Pancreas (tissue), 10 donors: ENCODE measurements at regions not wholly inside any gene's neighbourhood (a gene's known extent, or its start where the extent isn't known, plus 50 kb on each side); places are given as distances from the start of the nearest gene placed in this dataset.
A peak's percentile ranks its signal among the peaks of the same experiment; 100 is the strongest.

ENCODE experiments used
- ATAC-seq, 4 donors: fragments of 200-7000 bp; cut with Tn5 transposase; one replicate each; pipeline versions ENCODE4 v1.8.0 to v1.9.1; 2020; ENCODE audit warnings: mild to moderate bottlenecking in 4 of 4, moderate library complexity in 4 of 4
- DNase-seq, 6 donors: peaks; one replicate each; pipeline ENCODE4 v3.0.0-alpha.2; 2020
- FAIRE-seq: peaks from 2 replicates; lab custom pipeline; 2012; peaks lifted over from hg19 to GRCh38; lab: Jason Lieb, UNC
- H3K27ac ChIP-seq, 4 donors: fragments of 200-600 bp; sonication (generic); 1 replicate in 3 of 4; 2 replicates in 1 of 4; pipeline versions ENCODE4 v1.5.0 to v1.8.0; 2020
- H3K27me3 ChIP-seq, 4 donors: fragments of 200-600 bp; one replicate each; pipeline ENCODE4 v1.8.0; 2021
- H3K36me3 ChIP-seq, 3 donors: fragments of 200-600 bp; sonication (generic) in 1 of 3; one replicate each; pipeline versions ENCODE4 v1.5.0 to v1.8.0; 2020 to 2021
- H3K4me1 ChIP-seq, 3 donors: fragments of 200-600 bp; one replicate each; pipeline ENCODE4 v1.8.0; 2021
- H3K4me3 ChIP-seq, 4 donors: fragments of 200-600 bp; sonication (generic) in 2 of 4; one replicate each; pipeline versions ENCODE4 v1.5.0 to v1.8.0; 2020 to 2021
- H3K9me3 ChIP-seq, 4 donors: fragments of 200-600 bp; one replicate each; pipeline ENCODE4 v1.8.0; 2021
- CTCF ChIP-seq, 4 donors: fragments of 200-600 bp; sonication (generic) in 3 of 4; IDR thresholded peaks; one replicate each; pipeline versions ENCODE4 v1.5.0 to v1.8.0; 2021; ENCODE audit warnings: antibody characterized with exemption in 4 of 4
- WGBS, 2 donors: extraction: QIAGEN DNeasy Blood & Tissue Kit; methylation state at CpG; one replicate each; pipeline ENCODE4 v1.1.7; 2013; 5-methylcytosine and 5-hydroxymethylcytosine counted together
- intact Hi-C, 3 donors: fragments of 100-400 bp; cut with DNase I; formaldehyde crosslinking; loops; one replicate each; pipeline versions ENCODE4 v1.11.1 to v1.14.2; 2022
- donor health status: healthy with polysubstance abuse.
- donor health status: DM: no; HTN: no; CAD: no; lungs with moderate emphysema.
- donor health status: DM: no; HTN: no; CAD: no.
- donor health status: control.
- donor health status: control.
- donor health status: Bipolar disorder and iron deficiency.
- donor health status: DM: yes; HTN: yes; CAD: no.
- donor health status: DM: no; HTN: no; CAD: no.
- donor health status: DM: no; HTN: no; CAD: no.
- donor health status: DM: yes; HTN: yes; CAD: no.

- WGBS, 2 donors = 59 to 70% methylated on average over 6 of the region's 6 CpGs
- TF ChIP-seq CTCF (IDR thresholded peaks at IDR 0.05) = no peak
- Histone ChIP-seq H3K27ac (no peak overlapping the region), H3K36me3 (no peaks in the 10 kb centered on the region), H3K9me3 (no peaks in the 10 kb centered on the region), H3K4me1 (no peaks in the 10 kb centered on the region), H3K27me3 (peaks cover 0 to 5% (median 0%) of the 10 kb centered on the region in 4 donors), H3K4me3 (no peak overlapping the region)
- ATAC-seq (no peak), DNase-seq (no peak), FAIRE-seq (no peak)
- intact Hi-C loops = no loop called here
Measured at GRCh38 chr10:112059220-112059619, 124.3 kb downstream of the GPAM start.

DNA sequence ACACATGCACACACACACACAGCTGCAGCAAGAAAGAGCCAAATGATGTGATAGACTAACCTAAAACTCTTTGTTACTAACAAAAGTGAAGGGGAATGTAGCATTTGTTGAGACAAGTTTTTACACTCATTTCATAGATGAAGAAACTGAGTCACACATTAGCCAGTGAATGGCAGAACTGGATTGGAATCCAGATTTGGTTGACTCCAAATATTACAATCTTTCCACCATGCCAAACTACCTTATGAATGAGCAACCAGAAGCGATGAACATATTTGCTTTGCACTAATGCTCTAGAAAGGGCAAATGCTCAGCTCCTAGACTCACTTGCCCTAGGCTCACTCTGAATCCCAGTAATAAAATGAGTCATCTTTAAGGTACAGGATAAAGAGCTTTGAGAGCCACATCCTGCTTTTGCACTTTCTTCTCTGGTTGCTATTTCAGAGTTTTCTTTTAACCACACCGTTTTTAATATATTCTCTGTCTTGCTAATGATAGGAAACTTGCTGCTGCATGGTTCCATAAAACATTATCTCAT is 111.9 kb downstream of the GPAM start:
- WGBS, 2 donors = 78 to 83% methylated on average over 2 of the region's 2 CpGs
- FAIRE-seq (no peak), DNase-seq (no peak), ATAC-seq (no peak)
- H3K27me3 ChIP-seq = no peaks in the 10 kb centered on the region
- H3K4me3 ChIP-seq = no peak overlapping the region
- H3K27ac ChIP-seq = no peak overlapping the region
- H3K36me3 ChIP-seq = no peaks in the 10 kb centered on the region
- H3K9me3 ChIP-seq = no peaks in the 10 kb centered on the region
- H3K4me1 ChIP-seq = no peaks in the 10 kb centered on the region
- intact Hi-C loops = no loop called here
- TF ChIP-seq CTCF (IDR thresholded peaks at IDR 0.05) = no peak

DNA sequence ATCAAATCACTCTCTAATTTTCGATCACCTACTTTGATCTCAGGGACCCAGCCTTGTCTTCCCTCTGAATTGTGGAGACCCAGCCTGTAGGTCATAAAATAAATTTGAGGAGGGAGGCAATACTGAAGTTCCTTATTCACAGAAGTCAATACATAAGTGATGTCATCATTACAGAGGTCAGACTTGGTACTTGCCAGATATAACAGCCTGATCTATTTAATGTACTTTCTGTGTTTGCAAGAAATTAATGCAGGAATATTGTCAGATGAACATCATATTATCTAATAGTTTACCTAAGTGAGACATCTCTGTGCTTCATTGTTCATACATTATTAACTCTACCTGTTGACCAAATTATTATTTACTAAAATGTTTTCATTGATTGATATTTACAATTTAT is 105.6 kb downstream of the GPAM start:
- TF ChIP-seq CTCF (IDR thresholded peaks at IDR 0.05) = no peak
- no peaks in the 10 kb centered on the region for H3K9me3 ChIP-seq
- ATAC-seq (no peak), FAIRE-seq (no peak), DNase-seq (no peak)
- no peak overlapping the region for H3K27ac ChIP-seq
- no peaks in the 10 kb centered on the region for H3K36me3 ChIP-seq
- 38 to 58% methylated on average over 1 of the region's 1 CpG for WGBS, 2 donors
- no peaks in the 10 kb centered on the region for H3K27me3 ChIP-seq
- H3K4me1 ChIP-seq = no peaks in the 10 kb centered on the region
- H3K4me3 ChIP-seq = no peak overlapping the region
- intact Hi-C loops = no loop called here

- no peak overlapping the region for H3K4me3 ChIP-seq
- no peak for TF ChIP-seq CTCF (IDR thresholded peaks at IDR 0.05)
Measured at GRCh38 chr10:112080231-112080630, 103.3 kb downstream of the GPAM start.

GRCh38 chr10:112082120-112082519 is 101.4 kb downstream of the GPAM start:
- H3K27me3 ChIP-seq = no peaks in the 10 kb centered on the region
- H3K36me3 ChIP-seq = no peaks in the 10 kb centered on the region
- H3K4me3 ChIP-seq = no peak overlapping the region
- no peaks in the 10 kb centered on the region for H3K9me3 ChIP-seq
- ATAC-seq (no peak), FAIRE-seq (no peak), DNase-seq (peak in 1 of 6 donors; percentile 18)
- TF ChIP-seq CTCF (IDR thresholded peaks at IDR 0.05) = no peak
- intact Hi-C loops = no loop called here
- 59 to 72% methylated on average over 5 of the region's 5 CpGs for WGBS, 2 donors
- H3K27ac ChIP-seq = no peak overlapping the region
- no peaks in the 10 kb centered on the region for H3K4me1 ChIP-seq

More at GRCh38 chr10:112080231-112080630, 103.3 kb downstream of the GPAM start:
- Histone ChIP-seq H3K27ac (no peak overlapping the region), H3K27me3 (no peaks in the 10 kb centered on the region), H3K36me3 (no peaks in the 10 kb centered on the region), H3K9me3 (no peaks in the 10 kb centered on the region), H3K4me1 (no peaks in the 10 kb centered on the region)
- intact Hi-C loops = no loop called here
- ATAC-seq (no peak), DNase-seq (no peak), FAIRE-seq (no peak)
- 71 to 88% methylated on average over 2 of the region's 2 CpGs for WGBS, 2 donors
